ENCODE measurements at regions not wholly inside any gene's neighbourhood (a gene's known extent, or its start where the extent isn't known, plus 50 kb on each side); places are given as distances from the start of the nearest gene placed in this dataset.

- H3K4me1 ChIP-seq (ENCODE audit: insufficient read depth, low read length): peaks cover 17% of the 10 kb centered on the region
- 95% methylated on average over 8 of the region's 8 CpGs for WGBS
- no peaks in the 10 kb centered on the region for H3K36me3 ChIP-seq (ENCODE audit: insufficient read depth, low read length)
- no peaks in the 10 kb centered on the region for H3K9me3 ChIP-seq (ENCODE audit: insufficient read depth, low read depth, low read length)
- H3K4me3 ChIP-seq (ENCODE audit: low read length): no peak overlapping the region
- H3K27me3 ChIP-seq (ENCODE audit: insufficient read depth, low read length): 0 out of 2 replicates have a peak, but pooled peaks cover 3% of the 10 kb centered on the region
- H3K9ac ChIP-seq (ENCODE audit: low read depth, low read length): no peak overlapping the region
- H3K27ac ChIP-seq (ENCODE audit: low read depth, low read length): no peak overlapping the region
Observed at GRCh38 chr18:22467760-22468553, 50.2 kb upstream of the CTAGE1 start.

- Histone ChIP-seq H3K27ac (ENCODE audit: low read depth, low read length) (no peak overlapping the region), H3K4me1 (ENCODE audit: insufficient read depth, low read length) (peaks cover 17% of the 10 kb centered on the region), H3K27me3 (ENCODE audit: insufficient read depth, low read length) (0 out of 2 replicates have a peak, but pooled peaks cover 3% of the 10 kb centered on the region), H3K4me3 (ENCODE audit: low read length) (no peak overlapping the region), H3K9ac (ENCODE audit: low read depth, low read length) (no peak overlapping the region), H3K9me3 (ENCODE audit: insufficient read depth, low read depth, low read length) (no peaks in the 10 kb centered on the region), H3K36me3 (ENCODE audit: insufficient read depth, low read length) (no peaks in the 10 kb centered on the region)
- whole genome bisulfite sequencing: 99% methylated on average over 6 of the region's 6 CpGs
Observed at GRCh38 chr18:22468554-22468891, 50.8 kb upstream of the CTAGE1 start.

GRCh38 chr18:22469061-22469734 is 51.5 kb upstream of the CTAGE1 start:
- H3K4me3 ChIP-seq (ENCODE audit: low read length): no peak overlapping the region
- no peaks in the 10 kb centered on the region for H3K36me3 ChIP-seq (ENCODE audit: insufficient read depth, low read length)
- H3K27me3 ChIP-seq (ENCODE audit: insufficient read depth, low read length): 0 out of 2 replicates have a peak, but pooled peaks cover 3% of the 10 kb centered on the region
- peaks cover 17% of the 10 kb centered on the region for H3K4me1 ChIP-seq (ENCODE audit: insufficient read depth, low read length)
- H3K27ac ChIP-seq (ENCODE audit: low read depth, low read length): no peak overlapping the region
- no peaks in the 10 kb centered on the region for H3K9me3 ChIP-seq (ENCODE audit: insufficient read depth, low read depth, low read length)
- 94% methylated on average over 3 of the region's 6 CpGs for WGBS
- H3K9ac ChIP-seq (ENCODE audit: low read depth, low read length): no peak overlapping the region

- H3K4me3 ChIP-seq (ENCODE audit: low read length): no peak overlapping the region
- WGBS: 67% methylated on average over 3 of the region's 4 CpGs
- peaks cover 17% of the 10 kb centered on the region for H3K4me1 ChIP-seq (ENCODE audit: insufficient read depth, low read length)
- no peak overlapping the region for H3K9ac ChIP-seq (ENCODE audit: low read depth, low read length)
- no peak overlapping the region for H3K27ac ChIP-seq (ENCODE audit: low read depth, low read length)
- H3K9me3 ChIP-seq (ENCODE audit: insufficient read depth, low read depth, low read length): no peaks in the 10 kb centered on the region
- no peaks in the 10 kb centered on the region for H3K36me3 ChIP-seq (ENCODE audit: insufficient read depth, low read length)
- H3K27me3 ChIP-seq (ENCODE audit: insufficient read depth, low read length): 0 out of 2 replicates have a peak, but pooled peaks cover 3% of the 10 kb centered on the region
Observed at GRCh38 chr18:22469926-22470247, 52.2 kb upstream of the CTAGE1 start.

- Histone ChIP-seq H3K9ac (ENCODE audit: low read depth, low read length) (no peak overlapping the region), H3K27me3 (ENCODE audit: insufficient read depth, low read length) (0 out of 2 replicates have a peak, but pooled peaks cover 3% of the 10 kb centered on the region), H3K27ac (ENCODE audit: low read depth, low read length) (no peak overlapping the region), H3K4me1 (ENCODE audit: insufficient read depth, low read length) (peaks cover 17% of the 10 kb centered on the region), H3K36me3 (ENCODE audit: insufficient read depth, low read length) (no peaks in the 10 kb centered on the region), H3K4me3 (ENCODE audit: low read length) (no peak overlapping the region), H3K9me3 (ENCODE audit: insufficient read depth, low read depth, low read length) (no peaks in the 10 kb centered on the region)
- WGBS: 58% methylated on average over 12 of the region's 12 CpGs
Observed at GRCh38 chr18:22470248-22471235, 52.8 kb upstream of the CTAGE1 start.

- Histone ChIP-seq H3K4me3 (ENCODE audit: low read length) (no peak overlapping the region), H3K36me3 (ENCODE audit: insufficient read depth, low read length) (no peaks in the 10 kb centered on the region), H3K27ac (ENCODE audit: low read depth, low read length) (no peak overlapping the region), H3K9ac (ENCODE audit: low read depth, low read length) (no peak overlapping the region), H3K27me3 (ENCODE audit: insufficient read depth, low read length) (0 out of 2 replicates have a peak, but pooled peaks cover 3% of the 10 kb centered on the region), H3K9me3 (ENCODE audit: insufficient read depth, low read depth, low read length) (no peaks in the 10 kb centered on the region), H3K4me1 (ENCODE audit: insufficient read depth, low read length) (peaks cover 17% of the 10 kb centered on the region)
- 91% methylated on average over 8 of the region's 8 CpGs for WGBS
Observed at GRCh38 chr18:22471546-22472131, 53.9 kb upstream of the CTAGE1 start.

GRCh38 chr18:22473366-22473765 is 55.7 kb upstream of the CTAGE1 start:
- Histone ChIP-seq H3K27me3 (ENCODE audit: insufficient read depth, low read length) (0 out of 2 replicates have a peak, but pooled peaks cover 3% of the 10 kb centered on the region), H3K9ac (ENCODE audit: low read depth, low read length) (no peak overlapping the region), H3K4me3 (ENCODE audit: low read length) (no peak overlapping the region), H3K36me3 (ENCODE audit: insufficient read depth, low read length) (no peaks in the 10 kb centered on the region), H3K9me3 (ENCODE audit: insufficient read depth, low read depth, low read length) (no peaks in the 10 kb centered on the region), H3K4me1 (ENCODE audit: insufficient read depth, low read length) (peaks cover 17% of the 10 kb centered on the region), H3K27ac (ENCODE audit: low read depth, low read length) (no peak overlapping the region)
- WGBS: 93% methylated on average over 3 of the region's 3 CpGs

- Histone ChIP-seq H3K36me3 (ENCODE audit: insufficient read depth, low read length) (no peaks in the 10 kb centered on the region), H3K27ac (ENCODE audit: low read depth, low read length) (no peak overlapping the region), H3K4me1 (ENCODE audit: insufficient read depth, low read length) (peaks cover 3% of the 10 kb centered on the region; the same call in 1 of the 2 replicates), H3K27me3 (ENCODE audit: insufficient read depth, low read length) (0 out of 2 replicates have a peak, but pooled peaks cover 3% of the 10 kb centered on the region), H3K4me3 (ENCODE audit: low read length) (no peak overlapping the region), H3K9ac (ENCODE audit: low read depth, low read length) (no peak overlapping the region), H3K9me3 (ENCODE audit: insufficient read depth, low read depth, low read length) (no peaks in the 10 kb centered on the region)
- 97% methylated on average over 5 of the region's 7 CpGs for whole genome bisulfite sequencing
Observed at GRCh38 chr18:22475426-22476100, 57.8 kb upstream of the CTAGE1 start.

- H3K36me3 ChIP-seq (ENCODE audit: insufficient read depth, low read length): no peaks in the 10 kb centered on the region
- H3K27ac ChIP-seq (ENCODE audit: low read depth, low read length): no peak overlapping the region
- no peaks in the 10 kb centered on the region for H3K4me1 ChIP-seq (ENCODE audit: insufficient read depth, low read length)
- no peak overlapping the region for H3K9ac ChIP-seq (ENCODE audit: low read depth, low read length)
- no peak overlapping the region for H3K4me3 ChIP-seq (ENCODE audit: low read length)
- no peaks in the 10 kb centered on the region for H3K9me3 ChIP-seq (ENCODE audit: insufficient read depth, low read depth, low read length)
- no peaks in the 10 kb centered on the region for H3K27me3 ChIP-seq (ENCODE audit: insufficient read depth, low read length)
- 94% methylated on average over 1 of the region's 1 CpG for WGBS
Observed at GRCh38 chr18:22477222-22477621, 59.5 kb upstream of the CTAGE1 start.

GRCh38 chr18:22482948-22483347 is 65.2 kb upstream of the CTAGE1 start:
- Histone ChIP-seq H3K27ac (ENCODE audit: low read depth, low read length) (no peak overlapping the region), H3K9me3 (ENCODE audit: insufficient read depth, low read depth, low read length) (no peaks in the 10 kb centered on the region), H3K4me1 (ENCODE audit: insufficient read depth, low read length) (no peaks in the 10 kb centered on the region), H3K4me3 (ENCODE audit: low read length) (no peak overlapping the region), H3K36me3 (ENCODE audit: insufficient read depth, low read length) (no peaks in the 10 kb centered on the region), H3K27me3 (ENCODE audit: insufficient read depth, low read length) (no peaks in the 10 kb centered on the region), H3K9ac (ENCODE audit: low read depth, low read length) (no peak overlapping the region)
- WGBS: 98% methylated on average over 3 of the region's 3 CpGs
